Duodenal mucosa (tissue), 2 donors: ENCODE measurements at regions not wholly inside any gene's neighbourhood (a gene's known extent, or its start where the extent isn't known, plus 50 kb on each side); places are given as distances from the start of the nearest gene placed in this dataset.
"Not testable (repeated sequence)": the region's sequence is repeated elsewhere in the genome, so short reads cannot be mapped to it uniquely, and the experiment has no call there.

Experiments
- H3K27ac ChIP-seq: one replicate; pipeline ENCODE4 v1.7.0; 2013; ENCODE audit warnings: low read depth, low read length
- H3K27me3 ChIP-seq, 2 donors: one replicate each; pipeline ENCODE4 v1.7.0; 2013; ENCODE audit warnings: low read length in 2 of 2, control low read depth in 1 of 2; ENCODE audit not compliant: insufficient read depth in 2 of 2, control insufficient read depth in 1 of 2
- H3K36me3 ChIP-seq, 2 donors: one replicate each; pipeline ENCODE4 v1.7.0; 2013; ENCODE audit warnings: low read length in 2 of 2, control low read depth in 1 of 2; ENCODE audit not compliant: insufficient read depth in 2 of 2, control insufficient read depth in 1 of 2
- H3K4me1 ChIP-seq, 2 donors: one replicate each; pipeline ENCODE4 v1.7.0; 2013; ENCODE audit warnings: low read length in 2 of 2, control low read depth in 1 of 2; ENCODE audit not compliant: insufficient read depth in 2 of 2, control insufficient read depth in 1 of 2
- H3K4me3 ChIP-seq, 2 donors: one replicate each; pipeline ENCODE4 v1.7.0; 2013; ENCODE audit warnings: low read length in 2 of 2, low read depth in 1 of 2
- H3K9ac ChIP-seq, 2 donors: one replicate each; pipeline ENCODE4 v1.7.0; 2013; ENCODE audit warnings: low read length in 2 of 2, low read depth in 1 of 2
- H3K9me3 ChIP-seq, 2 donors: one replicate each; pipeline ENCODE4 v1.7.0; 2013; ENCODE audit warnings: low read length in 2 of 2, control low read depth in 1 of 2; ENCODE audit not compliant: control insufficient read depth in 1 of 2

DNA sequence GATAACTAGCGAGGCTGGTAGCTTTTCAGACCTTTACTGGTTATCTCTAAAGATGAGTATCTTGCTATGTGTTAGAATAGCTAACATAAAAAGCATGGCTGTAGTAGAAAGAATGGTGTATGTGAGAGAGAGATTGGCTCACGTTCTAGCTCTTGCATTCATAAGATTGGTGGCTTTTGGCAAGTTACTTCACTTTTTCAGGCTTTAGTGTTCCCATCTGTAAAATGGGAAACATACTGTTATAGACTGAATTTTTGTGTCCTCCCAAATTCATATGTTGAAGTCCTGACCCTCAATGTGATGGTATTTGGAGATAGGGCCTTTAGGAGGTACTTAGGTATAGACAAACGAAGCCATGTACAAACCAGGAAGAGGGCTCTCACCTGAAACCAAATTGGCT lies 302.4 kb upstream of the KLF4 start:
- H3K4me3 ChIP-seq, result no peak overlapping the region
- H3K9me3 ChIP-seq, result no peaks in the 10 kb centered on the region
- no peaks in the 10 kb centered on the region for H3K27me3 ChIP-seq
- no peak overlapping the region for H3K27ac ChIP-seq
- H3K9ac ChIP-seq, result no peak overlapping the region
- H3K4me1 ChIP-seq, result peaks cover 13 to 20% of the 10 kb centered on the region in 2 donors
- H3K36me3 ChIP-seq, result no peaks in the 10 kb centered on the region

DNA sequence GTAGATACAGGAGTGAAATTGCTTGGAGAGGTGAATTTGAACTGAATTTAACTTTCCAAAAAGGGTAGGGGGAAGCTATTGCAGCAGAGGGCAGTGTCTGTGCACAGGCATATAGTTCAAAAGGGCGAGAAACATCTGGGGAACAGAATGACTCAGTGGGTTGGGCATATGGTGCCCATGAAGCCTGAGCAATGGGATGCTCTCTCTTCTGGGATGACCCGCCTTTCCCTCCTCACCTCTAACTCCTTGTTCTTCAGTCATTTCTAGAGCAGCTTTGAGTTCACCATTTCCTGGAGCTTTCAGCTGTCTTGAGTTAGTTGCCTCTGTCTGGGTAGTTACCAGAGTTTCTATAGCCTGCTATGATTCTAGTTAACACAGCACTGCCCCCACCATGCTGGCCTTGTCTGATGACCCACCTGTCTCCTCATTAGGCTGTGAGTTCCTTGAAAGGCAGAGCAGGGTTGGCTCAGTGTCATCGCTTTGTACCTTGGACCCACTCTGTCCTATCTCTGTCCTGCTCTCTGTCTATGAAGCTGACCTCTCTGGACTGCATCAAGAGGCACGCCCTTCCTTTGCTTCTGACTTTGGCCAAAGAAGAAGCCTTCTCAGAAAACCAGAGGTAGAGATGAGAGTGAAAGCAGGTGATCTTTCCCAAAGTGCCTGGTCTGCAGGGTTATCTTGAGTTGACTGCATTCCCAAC lies 299.6 kb upstream of the KLF4 start:
- H3K4me1 ChIP-seq, result peaks cover 10 to 14% of the 10 kb centered on the region in 2 donors
- H3K27me3 ChIP-seq, result no peaks in the 10 kb centered on the region
- no peaks in the 10 kb centered on the region for H3K9me3 ChIP-seq
- H3K27ac ChIP-seq, result no peak overlapping the region
- no peak overlapping the region for H3K9ac ChIP-seq
- no peak overlapping the region for H3K4me3 ChIP-seq
- no peaks in the 10 kb centered on the region for H3K36me3 ChIP-seq

DNA sequence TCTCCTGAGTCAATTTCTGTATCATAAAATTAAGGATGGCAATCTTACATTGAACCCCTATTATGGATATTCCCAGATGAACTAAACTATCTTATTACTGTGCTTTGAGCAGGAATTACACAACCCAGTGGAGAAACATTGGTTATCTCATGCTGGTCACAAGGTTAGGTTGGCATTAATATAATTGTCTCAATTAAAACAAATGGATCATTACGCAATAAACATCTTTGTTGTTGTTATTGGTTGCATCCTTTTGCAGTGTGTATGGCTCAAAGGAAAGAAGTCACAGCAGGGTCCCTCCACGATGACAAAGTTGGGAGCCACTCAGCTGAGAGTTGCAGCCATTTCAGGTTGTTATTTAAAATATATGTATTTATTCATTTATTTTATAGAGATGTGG lies 297.0 kb upstream of the KLF4 start:
- Histone ChIP-seq H3K27me3 (no peaks in the 10 kb centered on the region), H3K36me3 (no peaks in the 10 kb centered on the region), H3K9me3 (no peaks in the 10 kb centered on the region), H3K4me3 (no peak overlapping the region), H3K27ac (no peak overlapping the region), H3K9ac (no peak overlapping the region), H3K4me1 (peaks cover 3 to 5% of the 10 kb centered on the region in 2 donors)

DNA sequence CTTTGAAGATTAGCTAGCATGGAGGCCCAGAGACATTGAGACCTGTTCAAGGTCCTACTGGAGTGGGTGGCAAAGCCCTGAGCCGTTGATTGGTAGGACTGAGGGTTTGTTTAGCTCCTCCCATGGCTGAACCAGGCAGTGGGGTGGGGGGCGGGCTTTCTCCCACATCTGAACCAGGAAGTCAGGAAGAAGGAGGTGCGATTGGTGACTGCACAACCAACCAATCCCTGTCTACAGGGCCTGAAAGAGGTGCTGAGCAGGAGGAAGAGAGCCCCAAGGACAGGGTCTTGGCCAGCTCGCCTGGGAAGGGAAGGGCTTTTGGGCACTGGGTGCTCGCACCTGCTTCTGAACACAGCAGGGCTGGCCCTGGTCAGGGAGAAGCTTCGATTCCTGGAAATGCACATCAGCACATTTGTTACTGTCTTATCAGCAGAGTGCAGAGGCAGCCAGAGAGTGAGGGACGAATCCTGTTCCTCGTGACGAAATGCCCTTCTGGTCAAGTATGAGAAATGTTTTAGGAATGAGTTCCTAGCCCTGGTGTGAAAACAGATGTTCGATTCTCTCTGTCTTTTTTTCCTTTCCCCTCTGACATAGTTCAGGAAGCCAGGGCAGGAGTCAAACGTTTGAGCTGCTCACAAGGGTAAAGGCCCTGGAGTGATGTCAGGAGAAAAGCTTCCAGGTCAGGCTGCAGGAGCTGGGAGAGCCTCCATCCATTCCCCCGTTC lies 294.8 kb upstream of the KLF4 start:
- Histone ChIP-seq H3K36me3 (no peaks in the 10 kb centered on the region), H3K4me1 (peaks cover 3 to 5% of the 10 kb centered on the region in 2 donors), H3K4me3 (no peak overlapping the region), H3K9ac (no peak overlapping the region), H3K27ac (no peak overlapping the region), H3K27me3 (no peaks in the 10 kb centered on the region), H3K9me3 (no peaks in the 10 kb centered on the region)

DNA sequence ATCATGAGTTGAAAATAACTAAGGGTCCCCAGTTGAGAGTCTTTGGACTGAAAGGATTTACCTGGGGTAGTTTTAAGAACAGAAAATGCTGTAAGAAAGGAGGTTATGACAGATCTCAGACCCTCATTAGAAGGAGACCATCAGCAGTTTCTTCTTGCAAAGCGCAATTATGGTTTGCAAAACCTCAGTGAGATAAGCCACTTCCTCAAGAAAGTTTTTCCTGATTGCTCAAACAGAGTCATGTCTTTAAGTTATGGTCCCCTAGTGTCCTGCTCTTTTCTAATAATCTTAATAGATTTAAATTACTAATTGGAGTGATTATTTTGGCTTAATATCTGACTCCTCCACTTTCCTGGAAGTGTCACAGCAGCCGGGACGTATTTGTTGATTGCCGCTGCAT lies 293.2 kb upstream of the KLF4 start:
- Histone ChIP-seq H3K9me3 (no peaks in the 10 kb centered on the region), H3K9ac (no peak overlapping the region), H3K27me3 (no peaks in the 10 kb centered on the region), H3K36me3 (no peaks in the 10 kb centered on the region), H3K4me3 (no peak overlapping the region), H3K4me1 (peaks cover 3 to 5% of the 10 kb centered on the region in 2 donors), H3K27ac (no peak overlapping the region)

DNA sequence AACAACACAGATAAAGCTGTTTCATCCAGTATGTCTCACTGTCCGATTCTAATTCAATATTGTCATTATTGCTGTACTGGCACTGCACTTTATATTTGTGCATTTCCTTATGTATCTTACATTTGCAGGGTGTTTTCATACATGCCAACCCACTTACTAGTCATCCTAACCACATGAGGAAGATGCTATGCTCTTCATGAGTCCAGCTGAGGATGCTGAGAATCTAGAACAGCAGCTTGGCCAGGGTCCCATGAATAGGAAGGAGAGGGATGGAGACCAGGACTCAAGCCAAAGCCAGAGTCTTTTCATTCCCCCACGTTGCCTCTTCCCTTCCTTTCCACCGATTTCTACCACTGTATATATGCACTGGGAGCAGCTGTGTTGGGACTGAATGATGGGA lies 292.8 kb upstream of the KLF4 start:
- Histone ChIP-seq H3K4me3 (no peak overlapping the region), H3K4me1 (peaks cover 3 to 5% of the 10 kb centered on the region in 2 donors), H3K36me3 (no peaks in the 10 kb centered on the region), H3K27me3 (no peaks in the 10 kb centered on the region), H3K9me3 (no peaks in the 10 kb centered on the region), H3K9ac (no peak overlapping the region), H3K27ac (no peak overlapping the region)

DNA sequence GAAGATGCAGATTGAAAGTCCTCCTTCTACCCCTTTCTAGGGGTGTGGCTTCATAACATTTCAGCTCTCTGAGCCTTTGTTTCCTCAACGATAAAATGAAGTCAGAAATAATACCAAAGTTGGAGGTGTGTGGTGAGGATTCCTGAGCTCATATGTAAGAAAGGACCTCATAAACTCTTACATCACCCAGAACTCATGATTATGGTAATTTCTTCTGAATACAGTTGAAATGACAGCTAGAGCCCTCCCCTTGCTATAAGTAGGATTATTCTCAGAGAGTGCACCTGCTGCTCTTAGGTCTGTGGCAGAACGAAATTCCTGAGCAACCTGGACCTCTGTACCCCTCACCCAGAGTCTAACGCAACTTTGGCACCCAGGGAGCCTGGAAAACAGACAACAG lies 291.4 kb upstream of the KLF4 start:
- Histone ChIP-seq H3K9me3 (no peaks in the 10 kb centered on the region), H3K27me3 (no peaks in the 10 kb centered on the region), H3K27ac (no peak overlapping the region), H3K4me1 (peaks cover 3 to 5% of the 10 kb centered on the region in 2 donors), H3K4me3 (no peak overlapping the region), H3K36me3 (no peaks in the 10 kb centered on the region), H3K9ac (no peak overlapping the region)

DNA sequence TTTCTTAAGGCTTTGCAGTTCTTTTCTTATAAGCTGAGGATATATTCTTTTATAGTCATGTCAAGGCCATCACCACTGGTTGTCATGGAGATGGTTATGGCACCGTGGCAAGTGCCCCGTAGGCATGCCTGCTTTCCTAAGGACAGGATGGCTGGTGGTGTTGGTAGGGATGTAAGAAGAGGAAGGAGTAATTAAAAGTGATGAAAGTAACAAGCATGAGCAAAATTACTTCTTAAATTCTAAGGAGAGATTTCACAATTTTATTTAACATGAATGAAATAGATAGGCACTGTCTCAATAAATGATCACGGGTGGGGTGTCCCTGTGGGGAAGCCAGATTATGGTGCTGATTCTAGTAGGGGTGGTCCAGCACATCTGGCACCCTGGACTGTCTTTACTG lies 290.2 kb upstream of the KLF4 start:
- Histone ChIP-seq H3K9ac (no peak overlapping the region), H3K36me3 (no peaks in the 10 kb centered on the region), H3K4me3 (no peak overlapping the region), H3K4me1 (peaks cover 3 to 5% of the 10 kb centered on the region in 2 donors), H3K9me3 (no peaks in the 10 kb centered on the region), H3K27me3 (no peaks in the 10 kb centered on the region), H3K27ac (no peak overlapping the region)

DNA sequence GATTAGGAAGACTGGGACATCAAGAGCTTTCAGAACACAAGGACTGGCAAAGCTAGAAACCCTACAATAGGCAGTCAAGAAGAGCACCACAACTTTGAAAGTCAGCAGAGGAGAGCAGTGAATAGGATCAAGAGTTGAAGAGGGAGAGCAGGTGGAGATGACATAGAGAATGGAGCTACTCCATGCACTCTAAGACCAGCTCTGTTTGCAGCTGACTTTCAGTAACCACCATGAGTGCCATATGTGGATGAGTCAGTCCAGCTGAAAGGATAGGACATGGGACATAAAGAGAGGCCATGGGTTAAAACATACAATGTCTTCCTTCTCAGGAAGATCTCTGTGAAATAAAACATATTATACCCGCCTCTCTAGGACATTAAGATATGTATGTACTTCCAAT lies 289.1 kb upstream of the KLF4 start:
- Histone ChIP-seq H3K4me3 (no peak overlapping the region), H3K4me1 (no peaks in the 10 kb centered on the region), H3K9ac (no peak overlapping the region), H3K9me3 (no peaks in the 10 kb centered on the region), H3K36me3 (no peaks in the 10 kb centered on the region), H3K27ac (no peak overlapping the region), H3K27me3 (no peaks in the 10 kb centered on the region)

DNA sequence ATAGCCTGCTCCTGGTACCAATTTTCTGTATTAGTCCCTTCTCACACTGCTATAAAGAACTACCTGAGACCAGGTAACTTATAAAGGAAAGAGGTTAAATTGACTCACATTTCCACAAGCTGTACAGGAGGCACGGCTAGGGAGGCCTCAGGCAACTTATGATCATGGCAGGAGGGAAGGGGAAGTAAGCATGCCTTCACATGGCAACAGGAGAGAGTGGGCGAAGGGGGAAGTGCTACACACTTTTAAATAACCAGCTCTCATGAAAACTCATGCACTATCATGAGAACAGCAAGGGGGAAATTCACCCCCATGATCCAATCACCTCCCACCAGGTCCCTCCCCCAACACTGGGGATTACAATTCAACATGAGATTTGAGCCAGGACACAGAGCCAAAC lies 284.5 kb upstream of the KLF4 start:
- H3K4me3 ChIP-seq, H3K27me3 ChIP-seq, H3K4me1 ChIP-seq, H3K36me3 ChIP-seq, H3K9me3 ChIP-seq, H3K9ac ChIP-seq, H3K27ac ChIP-seq: not testable (repeated sequence)
